ENCODE measurements at regions not wholly inside any gene's neighbourhood (a gene's known extent, or its start where the extent isn't known, plus 50 kb on each side); places are given as distances from the start of the nearest gene placed in this dataset.

DNA sequence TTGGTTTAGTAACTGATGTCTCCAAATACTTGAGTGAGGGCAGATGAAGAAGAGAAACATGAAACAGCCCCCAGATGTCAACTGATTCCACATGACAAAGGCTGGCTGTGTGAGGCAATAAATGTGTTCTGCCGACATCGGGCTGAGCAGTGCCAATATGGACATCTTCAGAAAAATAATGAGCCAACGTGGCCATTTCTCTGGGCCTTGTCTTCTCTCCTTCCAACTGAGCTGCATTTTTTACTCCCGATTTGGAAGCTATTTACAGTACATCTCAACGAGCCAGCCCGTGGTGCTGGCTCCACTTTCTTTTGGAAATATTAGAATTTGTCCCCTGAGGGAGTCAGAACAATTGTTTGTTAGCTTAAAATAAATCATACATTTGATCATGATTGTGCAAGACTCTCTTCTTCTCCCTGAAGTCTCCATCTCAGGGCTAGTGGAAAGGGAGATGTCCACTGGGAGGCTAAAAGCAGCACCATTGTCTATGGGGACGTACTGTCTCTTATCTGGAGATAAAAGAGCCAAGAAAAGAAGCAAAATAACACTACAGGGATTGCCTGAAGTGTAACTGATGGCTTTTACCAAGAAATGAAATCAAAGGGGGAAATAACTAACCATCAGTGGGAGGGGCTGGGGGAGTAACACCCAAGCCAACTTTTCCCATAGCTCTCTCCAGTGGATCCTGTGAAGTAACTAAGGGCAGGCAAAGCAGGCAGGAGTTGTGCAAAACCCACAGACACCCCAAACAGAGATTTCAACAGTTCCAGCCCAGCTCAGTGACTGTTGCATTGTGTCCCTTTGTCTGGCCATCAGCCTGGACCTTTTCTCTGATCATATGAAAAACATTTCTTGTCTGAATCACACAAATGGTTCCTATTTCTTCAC, 114.8 kb downstream of the RDH14 start:
- Mint-ChIP-seq H3K4me3 (no peak overlapping the region), H3K36me3 (no peaks in the 10 kb centered on the region), H3K4me1 (no peaks in the 10 kb centered on the region), H3K9me3 (ENCODE audit: low read depth) (no peaks in the 10 kb centered on the region), H3K27me3 (peaks cover 22% of the 10 kb centered on the region), H3K27ac (no peak overlapping the region)
- no peak for DNase-seq
- CTCF ChIA-PET: no interaction called here
- no peak for ATAC-seq

DNA sequence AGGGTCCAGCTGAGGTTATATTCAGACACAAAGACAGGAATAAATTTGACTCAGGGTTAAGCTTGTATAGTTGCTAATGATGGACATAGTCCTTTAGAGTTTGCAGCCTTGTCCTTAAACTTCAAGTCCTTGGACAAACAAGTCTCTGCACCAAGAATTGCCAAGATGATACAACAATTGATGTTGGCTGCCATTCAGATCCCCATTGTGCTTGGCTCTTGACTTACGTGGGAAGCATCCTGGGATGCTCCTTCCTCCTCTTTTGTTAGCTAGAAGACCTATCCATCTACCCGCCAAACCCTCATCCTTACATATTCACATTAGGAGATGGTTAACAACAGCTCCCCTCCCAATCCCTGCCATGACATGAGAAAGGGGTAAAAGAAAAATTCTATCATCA, 115.6 kb downstream of the RDH14 start:
- DNase-seq (no peak), ATAC-seq (no peak)
- no peaks in the 10 kb centered on the region for H3K9me3 Mint-ChIP-seq (ENCODE audit: low read depth)
- no peaks in the 10 kb centered on the region for H3K4me1 Mint-ChIP-seq
- H3K27me3 Mint-ChIP-seq: peaks cover 24% of the 10 kb centered on the region
- no peaks in the 10 kb centered on the region for H3K36me3 Mint-ChIP-seq
- CTCF ChIA-PET: no interaction called here
- no peak overlapping the region for H3K4me3 Mint-ChIP-seq
- H3K27ac Mint-ChIP-seq: no peak overlapping the region

DNA sequence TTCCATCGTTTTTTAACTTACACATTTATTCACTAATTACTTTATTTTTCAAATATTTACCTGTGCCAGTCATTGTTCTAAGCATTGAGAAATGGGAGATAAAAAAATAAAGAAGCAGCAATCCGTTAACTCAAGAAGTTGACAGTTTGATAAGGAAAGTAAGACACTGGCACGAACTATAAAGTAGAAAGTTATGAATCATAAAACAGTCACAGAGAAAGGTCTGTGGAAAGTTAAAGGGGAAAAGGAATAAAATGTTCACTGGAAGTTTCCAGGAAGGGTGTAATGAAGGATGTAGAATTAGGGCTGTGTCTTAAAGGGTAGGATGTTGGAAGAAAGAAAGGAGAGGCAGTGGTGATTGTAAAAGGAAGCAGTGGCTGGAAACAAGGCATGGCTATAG, 118.9 kb downstream of the RDH14 start:
- CTCF ChIA-PET: no interaction called here
- no peaks in the 10 kb centered on the region for H3K36me3 Mint-ChIP-seq
- H3K4me1 Mint-ChIP-seq: no peaks in the 10 kb centered on the region
- ATAC-seq: no peak
- H3K4me3 Mint-ChIP-seq: no peak overlapping the region
- H3K27ac Mint-ChIP-seq: no peak overlapping the region
- no peaks in the 10 kb centered on the region for H3K9me3 Mint-ChIP-seq (ENCODE audit: low read depth)
- no peak for DNase-seq
- H3K27me3 Mint-ChIP-seq: peaks cover 24% of the 10 kb centered on the region

GRCh38 chr2:18440777-18441176, 119.7 kb downstream of the RDH14 start:
- no peak overlapping the region for H3K27ac Mint-ChIP-seq
- CTCF ChIA-PET: no interaction called here
- ATAC-seq (no peak), DNase-seq (no peak)
- peaks cover 19% of the 10 kb centered on the region for H3K27me3 Mint-ChIP-seq
- H3K9me3 Mint-ChIP-seq (ENCODE audit: low read depth): no peaks in the 10 kb centered on the region
- no peak overlapping the region for H3K4me3 Mint-ChIP-seq
- H3K36me3 Mint-ChIP-seq: no peaks in the 10 kb centered on the region
- H3K4me1 Mint-ChIP-seq: no peaks in the 10 kb centered on the region

GRCh38 chr2:18440141-18440661, 120.3 kb downstream of the RDH14 start:
- no peak overlapping the region for H3K4me3 Mint-ChIP-seq
- H3K27me3 Mint-ChIP-seq: peaks cover 14% of the 10 kb centered on the region
- ATAC-seq: no peak
- CTCF ChIA-PET: no interaction called here
- DNase-seq: no peak
- H3K9me3 Mint-ChIP-seq (ENCODE audit: low read depth): no peaks in the 10 kb centered on the region
- H3K4me1 Mint-ChIP-seq: no peaks in the 10 kb centered on the region
- no peaks in the 10 kb centered on the region for H3K36me3 Mint-ChIP-seq
- H3K27ac Mint-ChIP-seq: no peak overlapping the region

DNA sequence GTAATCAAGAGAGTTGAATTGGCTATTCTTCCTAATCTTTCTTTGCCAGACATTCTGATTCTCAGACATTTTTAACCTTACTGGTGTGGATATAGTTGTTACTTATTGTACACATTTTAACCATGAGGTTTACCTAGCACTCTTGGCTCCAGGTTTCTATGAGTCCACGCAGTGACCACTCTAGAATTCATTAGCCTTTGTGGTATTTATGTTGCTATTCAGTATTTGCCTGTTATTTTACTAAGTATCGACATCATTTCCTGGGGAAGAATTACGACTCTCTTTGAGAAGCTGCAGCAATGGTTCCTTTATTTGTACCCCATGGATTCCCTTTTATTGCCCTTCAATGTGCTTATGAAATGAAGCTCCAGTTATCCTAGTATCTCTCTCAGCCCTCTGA, 120.7 kb downstream of the RDH14 start:
- no peaks in the 10 kb centered on the region for H3K36me3 Mint-ChIP-seq
- no peaks in the 10 kb centered on the region for H3K4me1 Mint-ChIP-seq
- no peak overlapping the region for H3K4me3 Mint-ChIP-seq
- CTCF ChIA-PET: no interaction called here
- no peak overlapping the region for H3K27ac Mint-ChIP-seq
- peaks cover 14% of the 10 kb centered on the region for H3K27me3 Mint-ChIP-seq
- H3K9me3 Mint-ChIP-seq (ENCODE audit: low read depth): no peaks in the 10 kb centered on the region
- DNase-seq (no peak), ATAC-seq (no peak)

- DNase-seq (no peak), ATAC-seq (no peak)
- Mint-ChIP-seq H3K4me1 (no peaks in the 10 kb centered on the region), H3K9me3 (ENCODE audit: low read depth) (no peaks in the 10 kb centered on the region), H3K4me3 (no peak overlapping the region), H3K36me3 (no peaks in the 10 kb centered on the region), H3K27ac (no peak overlapping the region), H3K27me3 (peaks cover 17% of the 10 kb centered on the region)
- CTCF ChIA-PET: no interaction called here
These were observed 122.5 kb downstream of the RDH14 start for GRCh38 chr2:18437909-18438308.

DNA sequence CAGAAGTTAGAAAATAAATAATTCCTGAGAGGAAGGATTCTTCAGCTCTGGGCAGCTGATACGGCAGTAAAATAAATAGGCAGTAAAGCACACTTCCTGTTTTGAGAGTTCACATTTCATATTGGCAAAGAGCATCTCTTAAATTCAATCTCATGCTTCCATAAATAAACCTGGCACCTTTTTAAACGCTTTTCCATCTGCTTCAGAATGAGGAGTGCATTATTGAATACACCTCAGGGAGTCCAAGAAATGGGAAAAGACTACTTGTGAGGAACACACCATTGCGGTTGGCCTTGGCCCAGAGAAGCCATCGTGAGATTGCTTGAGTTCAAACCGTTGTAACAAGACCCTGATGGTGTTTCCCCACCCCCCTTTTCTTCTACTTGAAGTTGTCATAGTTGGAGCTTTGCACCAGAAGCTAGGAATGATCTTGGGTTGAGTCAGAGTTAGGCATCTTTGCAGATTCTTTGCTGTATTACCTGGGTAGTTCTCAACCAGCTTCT, 123.9 kb downstream of the RDH14 start:
- CTCF ChIA-PET: interaction anchor here (1.3 kb wide), 1 partner anchor 13 kb away, joined by 3 read pairs; no protein-coding TSS in a partner anchor
- Mint-ChIP-seq H3K4me1 (no peaks in the 10 kb centered on the region), H3K27me3 (peaks cover 12% of the 10 kb centered on the region), H3K9me3 (ENCODE audit: low read depth) (no peaks in the 10 kb centered on the region), H3K4me3 (no peak overlapping the region), H3K36me3 (no peaks in the 10 kb centered on the region), H3K27ac (no peak overlapping the region)
- no peak for DNase-seq
- no peak for ATAC-seq

DNA sequence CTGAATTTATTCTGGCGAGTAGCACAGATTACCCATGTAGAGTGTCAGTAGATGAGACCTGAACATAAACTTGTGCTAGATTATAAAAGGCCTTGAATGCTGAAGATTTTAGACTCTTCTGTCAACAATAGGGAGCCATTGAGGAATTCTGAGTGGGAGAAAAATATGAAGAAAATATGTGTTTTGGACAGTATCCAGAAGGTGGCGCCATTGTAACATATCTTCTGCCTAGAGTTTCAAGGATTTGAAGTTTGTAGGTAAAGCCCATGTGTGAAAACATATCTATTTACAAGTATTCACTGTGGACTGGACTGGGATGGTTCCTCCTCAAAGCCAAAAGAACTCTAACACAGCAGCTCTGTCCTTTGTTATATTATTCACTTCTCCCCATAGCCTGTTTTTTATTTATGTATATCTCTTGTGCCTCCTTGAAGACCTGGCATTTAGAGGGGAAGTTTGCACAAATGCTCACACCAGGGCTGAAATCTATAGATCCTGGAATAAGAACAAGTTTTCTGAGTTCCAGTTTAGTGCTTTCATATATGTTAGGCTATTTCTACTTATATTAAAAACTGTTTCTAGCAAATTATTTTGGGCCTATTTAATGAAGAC, 124.9 kb downstream of the RDH14 start:
- Mint-ChIP-seq H3K9me3 (ENCODE audit: low read depth) (no peaks in the 10 kb centered on the region), H3K36me3 (no peaks in the 10 kb centered on the region), H3K4me1 (no peaks in the 10 kb centered on the region), H3K27me3 (peaks cover 11% of the 10 kb centered on the region), H3K4me3 (no peak overlapping the region), H3K27ac (no peak overlapping the region)
- DNase-seq (no peak), ATAC-seq (no peak)
- CTCF ChIA-PET: no interaction called here

DNA sequence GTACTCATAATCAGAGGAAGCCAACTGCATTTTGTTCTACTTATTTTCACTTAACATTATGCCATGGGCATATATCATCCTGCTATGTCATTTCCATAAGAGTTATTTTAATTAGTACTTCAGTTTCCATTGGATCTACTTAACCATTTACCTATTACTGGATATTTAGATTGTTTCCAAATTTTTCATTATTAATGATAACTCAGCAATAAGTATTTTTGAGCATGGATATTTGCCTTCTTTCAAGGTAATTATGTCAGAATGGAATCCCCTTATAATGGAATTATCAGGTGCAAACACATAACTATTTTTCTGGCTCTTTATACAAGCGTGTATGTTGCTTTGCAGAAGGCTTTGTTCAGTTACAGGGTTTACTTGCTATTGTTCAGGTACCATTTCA, 126.6 kb downstream of the RDH14 start:
- no peak for ATAC-seq
- Mint-ChIP-seq H3K9me3 (ENCODE audit: low read depth) (no peaks in the 10 kb centered on the region), H3K4me1 (no peaks in the 10 kb centered on the region), H3K36me3 (no peaks in the 10 kb centered on the region), H3K27me3 (peaks cover 5% of the 10 kb centered on the region), H3K27ac (no peak overlapping the region), H3K4me3 (no peak overlapping the region)
- DNase-seq: no peak
- CTCF ChIA-PET: no interaction called here

- DNase-seq: no peak
- Mint-ChIP-seq H3K36me3 (no peaks in the 10 kb centered on the region), H3K27me3 (peaks cover 5% of the 10 kb centered on the region), H3K4me1 (no peaks in the 10 kb centered on the region), H3K4me3 (no peak overlapping the region), H3K27ac (no peak overlapping the region), H3K9me3 (ENCODE audit: low read depth) (no peaks in the 10 kb centered on the region)
- ATAC-seq: no peak
- CTCF ChIA-PET: no interaction called here
These were observed 127.5 kb downstream of the RDH14 start for GRCh38 chr2:18432999-18433398.

DNA sequence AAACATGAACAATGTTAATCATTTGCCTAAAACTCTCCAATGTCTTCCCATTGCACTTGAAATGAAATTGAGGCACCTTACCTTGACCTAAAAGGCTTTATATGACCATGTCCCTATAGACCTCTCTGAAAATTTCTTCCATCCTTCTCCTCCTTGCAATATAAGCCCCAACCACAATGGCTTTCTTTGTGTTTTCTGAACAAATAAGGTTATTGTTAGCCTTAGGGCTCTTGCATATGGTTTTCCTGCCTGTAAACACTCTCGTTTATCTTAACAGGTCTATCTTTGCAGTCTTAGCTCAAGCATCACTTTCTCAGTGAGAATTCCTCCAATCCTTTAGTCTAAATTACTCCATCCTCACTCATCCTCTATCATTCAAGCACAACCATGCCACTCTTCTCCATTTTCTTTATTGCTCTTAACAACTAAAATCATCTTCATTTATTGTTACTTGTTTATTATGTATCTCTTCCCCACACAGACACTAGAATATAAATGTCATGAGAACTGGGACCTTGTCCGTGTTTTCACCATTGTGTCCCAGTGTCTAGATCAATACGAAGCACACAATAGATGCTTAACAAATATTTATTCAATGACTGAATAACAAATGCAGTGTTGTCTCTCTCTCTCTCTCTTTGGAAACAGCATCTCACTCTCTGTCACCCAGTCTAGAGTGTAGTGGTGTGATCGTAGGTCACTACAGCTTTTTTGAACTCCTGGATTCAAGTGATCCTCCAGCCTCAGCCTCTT, 129.3 kb downstream of the RDH14 start:
- Mint-ChIP-seq H3K27ac (no peak overlapping the region), H3K9me3 (ENCODE audit: low read depth) (no peaks in the 10 kb centered on the region), H3K36me3 (no peaks in the 10 kb centered on the region), H3K4me3 (no peak overlapping the region), H3K27me3 (peaks cover 11% of the 10 kb centered on the region), H3K4me1 (no peaks in the 10 kb centered on the region)
- no peak for ATAC-seq
- CTCF ChIA-PET: no interaction called here
- no peak for DNase-seq

DNA sequence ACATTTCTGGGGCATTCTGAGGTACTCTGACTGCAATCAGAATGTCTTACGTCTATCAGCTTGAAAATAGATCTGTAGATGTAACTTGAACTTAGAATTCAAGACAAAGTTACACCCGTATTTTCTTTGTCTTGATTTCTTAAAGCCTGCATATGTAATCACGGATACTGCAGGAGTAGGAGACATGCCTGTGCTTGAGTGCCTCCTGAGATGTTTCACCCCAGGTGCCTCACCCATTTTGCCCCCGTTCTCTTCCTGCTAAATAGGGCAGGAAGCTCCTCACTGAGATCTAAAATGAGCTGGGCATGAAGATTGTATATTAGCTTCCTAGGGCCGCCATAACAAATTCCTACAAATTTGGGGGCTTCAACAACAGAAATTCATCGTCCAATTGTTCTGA, 131.9 kb downstream of the RDH14 start:
- Mint-ChIP-seq H3K36me3 (no peaks in the 10 kb centered on the region), H3K4me1 (no peaks in the 10 kb centered on the region), H3K4me3 (no peak overlapping the region), H3K9me3 (ENCODE audit: low read depth) (no peaks in the 10 kb centered on the region), H3K27me3 (peaks cover 11% of the 10 kb centered on the region), H3K27ac (no peak overlapping the region)
- ATAC-seq (no peak), DNase-seq (no peak)
- CTCF ChIA-PET: no interaction called here

Measured in activated CD8-positive, alpha-beta memory T cell treated with anti-CD3 and anti-CD28 coated beads, Interleukin-2, amount 10 ng/mL, durations not matched to agents 7 days and 5 days (primary cell).